SU-DHL-6 (cell line): ENCODE measurements at regions not wholly inside any gene's neighbourhood (a gene's known extent, or its start where the extent isn't known, plus 50 kb on each side); places are given as distances from the start of the nearest gene placed in this dataset.

ENCODE experiments used
- H2AFZ ChIP-seq: fragments of 200-600 bp; sonication (generic); 2 replicates; pipeline ENCODE4 v1.6.1; 2014; ENCODE audit warnings: low read depth, mild to moderate bottlenecking, moderate library complexity, mixed read lengths, antibody characterized with exemption, low read length; ENCODE audit not compliant: severe bottlenecking
- H3F3A ChIP-seq: fragments of 200-600 bp; shearing (Covaris generic); 2 replicates; pipeline ENCODE4 v1.6.0; 2016; ENCODE audit warnings: antibody characterized with exemption, mild to moderate bottlenecking; ENCODE audit not compliant: insufficient read depth
- H3K27ac ChIP-seq: fragments of 200-600 bp; sonication (generic); 2 replicates; pipeline ENCODE4 v1.5.1; 2016; ENCODE audit warnings: low read depth, mild to moderate bottlenecking, low read length, moderate library complexity, mixed read lengths
- H3K27me3 ChIP-seq: fragments of 200-600 bp; sonication (generic), shearing (Covaris generic); 2 replicates; pipeline ENCODE4 v1.6.0; 2014; ENCODE audit warnings: mild to moderate bottlenecking, low read length
- H3K36me3 ChIP-seq: fragments of 200-600 bp; sonication (generic); 2 replicates; pipeline ENCODE4 v1.6.1; 2014; ENCODE audit warnings: mild to moderate bottlenecking, low read length, mixed read lengths
- H3K4me2 ChIP-seq: fragments of 300-600, 200-600 bp; shearing (Covaris generic), sonication (generic); 2 replicates; pipeline ENCODE4 v1.6.0; 2014; ENCODE audit warnings: low read length, low read depth, mild to moderate bottlenecking; ENCODE audit not compliant: poor library complexity, severe bottlenecking
- H3K4me3 ChIP-seq: fragments of 200-600 bp; sonication (generic); 2 replicates; pipeline ENCODE4 v1.5.1; 2014; ENCODE audit warnings: antibody characterized with exemption, low read length, mild to moderate bottlenecking, mixed read lengths; ENCODE audit not compliant: insufficient read depth, poor library complexity, severe bottlenecking
- H3K79me2 ChIP-seq: fragments of 200-600 bp; sonication (generic); 2 replicates; pipeline ENCODE4 v1.6.1; 2014; ENCODE audit warnings: mild to moderate bottlenecking, low read length, moderate library complexity; ENCODE audit not compliant: insufficient read depth
- H3K9ac ChIP-seq: fragments of 200-600 bp; sonication (generic); 2 replicates; pipeline ENCODE4 v1.7.0; 2014; ENCODE audit warnings: mild to moderate bottlenecking, low read length
- H3K9me2 ChIP-seq: fragments of 200-600 bp; sonication (generic); replicated peaks from 2 replicates; pipeline ENCODE4 v1.6.1; 2014; ENCODE audit warnings: low read length; ENCODE audit not compliant: insufficient read depth
- H3K9me3 ChIP-seq: fragments of 200-600 bp; sonication (generic); 2 replicates; pipeline ENCODE4 v1.6.1; 2014; ENCODE audit warnings: low read length, mixed read lengths; ENCODE audit not compliant: insufficient read depth
- H4K20me1 ChIP-seq: fragments of 200-600 bp; sonication (generic); 2 replicates; pipeline ENCODE4 v1.6.1; 2014; ENCODE audit warnings: low read depth, mild to moderate bottlenecking, antibody characterized with exemption, low read length, moderate library complexity, mixed read lengths
- CTCF ChIP-seq: fragments of 200-600 bp; sonication (generic); IDR thresholded peaks from one replicate; pipeline ENCODE4 v1.5.1; 2017; ENCODE audit warnings: antibody characterized with exemption, mild to moderate bottlenecking, low read length, moderate library complexity; ENCODE audit not compliant: insufficient read depth, poor library complexity, severe bottlenecking
- EZH2phosphoT487 ChIP-seq: fragments of 200-600 bp; sonication (generic), shearing (Covaris generic); conservative IDR thresholded peaks from 2 replicates; pipeline ENCODE4 v1.6.1; 2018; ENCODE audit warnings: mild to moderate bottlenecking, antibody characterized with exemption, low read length, moderate library complexity, mixed read lengths

- no peaks in the 10 kb centered on the region for H3K36me3 ChIP-seq
- H3K27me3 ChIP-seq = no peaks in the 10 kb centered on the region
- H2AFZ ChIP-seq = no peak overlapping the region
- no peak overlapping the region for H3K9ac ChIP-seq
- no peaks in the 10 kb centered on the region for H3K79me2 ChIP-seq
- no peak overlapping the region for H3K27ac ChIP-seq
- no peak overlapping the region for H3K4me2 ChIP-seq
- H3F3A ChIP-seq = no peaks in the 10 kb centered on the region
- no peaks in the 10 kb centered on the region for H4K20me1 ChIP-seq
- H3K4me3 ChIP-seq = no peak overlapping the region
- no peaks in the 10 kb centered on the region for H3K9me2 ChIP-seq
- H3K9me3 ChIP-seq = no peaks in the 10 kb centered on the region
- TF ChIP-seq CTCF = no peak
- no peak for TF ChIP-seq EZH2phosphoT487
Measured at GRCh38 chr2:37809525-37809924, 115.6 kb upstream of the RMDN2 start.

- Histone ChIP-seq H2AFZ (no peak overlapping the region), H3K9me3 (no peaks in the 10 kb centered on the region)
Measured at GRCh38 chr2:37809931-37810570, 115.0 kb upstream of the RMDN2 start.

GRCh38 chr2:37812414-37812813 lies 112.7 kb upstream of the RMDN2 start:
- no peaks in the 10 kb centered on the region for H3K9me2 ChIP-seq
- H2AFZ ChIP-seq = no peak overlapping the region
- H3K79me2 ChIP-seq = no peaks in the 10 kb centered on the region
- no peak overlapping the region for H3K9ac ChIP-seq
- H3K36me3 ChIP-seq = no peaks in the 10 kb centered on the region
- H3K4me3 ChIP-seq = no peak overlapping the region
- H3K27me3 ChIP-seq = no peaks in the 10 kb centered on the region
- H4K20me1 ChIP-seq = no peaks in the 10 kb centered on the region
- no peak overlapping the region for H3K27ac ChIP-seq
- no peak overlapping the region for H3K4me2 ChIP-seq
- H3K9me3 ChIP-seq = no peaks in the 10 kb centered on the region
- no peaks in the 10 kb centered on the region for H3F3A ChIP-seq
- TF ChIP-seq CTCF (no peak), EZH2phosphoT487 (no peak)

More at GRCh38 chr2:37809931-37810570, 115.0 kb upstream of the RMDN2 start:
- H3K79me2 ChIP-seq = no peaks in the 10 kb centered on the region
- no peaks in the 10 kb centered on the region for H3K36me3 ChIP-seq
- no peaks in the 10 kb centered on the region for H3K9me2 ChIP-seq
- H3K27ac ChIP-seq = no peak overlapping the region
- no peak overlapping the region for H3K4me2 ChIP-seq
- H3K27me3 ChIP-seq = no peaks in the 10 kb centered on the region
- H3K9ac ChIP-seq = no peak overlapping the region
- H4K20me1 ChIP-seq = no peaks in the 10 kb centered on the region
- TF ChIP-seq EZH2phosphoT487 (no peak), CTCF (no peak)
- no peak overlapping the region for H3K4me3 ChIP-seq
- H3F3A ChIP-seq = no peaks in the 10 kb centered on the region
